H1 (cell line): ENCODE measurements at regions not wholly inside any gene's neighbourhood (a gene's known extent, or its start where the extent isn't known, plus 50 kb on each side); places are given as distances from the start of the nearest gene placed in this dataset.

Source experiments
- CTCF ChIA-PET: fragments of 300-600 bp; sonication (Branson Sonifier 250); formaldehyde crosslinking; loops from one replicate; lab custom pipeline; 2021; ENCODE audit not compliant: partially characterized antibody; lab: Charles Lee
- POLR2A ChIA-PET: fragments of 300-600 bp; sonication (Branson Sonifier 250); formaldehyde crosslinking; loops from one replicate; lab custom pipeline; 2021; ENCODE audit warnings: inconsistent platforms; ENCODE audit not compliant: partially characterized antibody; lab: Charles Lee
- DNase-seq, 2 experiments: peaks; one replicate each; pipeline versions ENCODE4 v3.0.0 to v3.0.0-alpha.2; 2010 to 2022; ENCODE audit warnings: low spot score in 2 of 2, low read depth in 1 of 2, mixed read lengths in 1 of 2
- FAIRE-seq: peaks from 2 replicates; lab custom pipeline; 2011; peaks lifted over from hg19 to GRCh38; lab: Jason Lieb, UNC
- H2AFZ ChIP-seq: 2 replicates; pipeline ENCODE4 v1.8.1; 2012; ENCODE audit warnings: low read length, inconsistent platforms
- H2AK5ac ChIP-seq: 2 replicates; pipeline ENCODE4 v1.6.1; 2013; ENCODE audit warnings: low read depth, low read length
- H2BK120ac ChIP-seq: replicated peaks from 2 replicates; pipeline ENCODE3; 2013; ENCODE audit warnings: low read depth, low read length, inconsistent platforms
- H2BK12ac ChIP-seq: 2 replicates; pipeline ENCODE4 v1.6.1; 2013; ENCODE audit warnings: low read depth, low read length
- H2BK15ac ChIP-seq: 2 replicates; pipeline ENCODE4 v1.6.1; 2013; ENCODE audit warnings: low read length
- H2BK20ac ChIP-seq: 2 replicates; pipeline ENCODE4 v1.6.1; 2013; ENCODE audit warnings: low read length
- H2BK5ac ChIP-seq: 2 replicates; pipeline ENCODE4 v1.6.1; 2013; ENCODE audit warnings: low read depth, low read length
- H3K14ac ChIP-seq: 2 replicates; pipeline ENCODE4 v1.6.1; 2013; ENCODE audit warnings: inconsistent platforms; ENCODE audit not compliant: insufficient read length
- H3K18ac ChIP-seq: 2 replicates; pipeline ENCODE4 v1.6.1; 2013; ENCODE audit warnings: low read length; ENCODE audit errors: extremely low read depth
- H3K23ac ChIP-seq: 2 replicates; pipeline ENCODE4 v1.6.1; 2013; ENCODE audit warnings: inconsistent platforms; ENCODE audit not compliant: insufficient read length
- H3K23me2 ChIP-seq: 2 replicates; pipeline ENCODE4 v1.6.1; 2013; ENCODE audit warnings: low read depth, low read length
- H3K27ac ChIP-seq: 2 replicates; pipeline ENCODE4 v1.6.1; 2011; ENCODE audit warnings: low read depth, low read length, inconsistent platforms
- H3K27me3 ChIP-seq, 4 experiments: replicated peaks in 1 of 4; 1 replicate in 1 of 4; 2 replicates in 3 of 4; pipeline versions ENCODE4 v1.6.1 to v1.8.1; 2011 to 2013; ENCODE audit warnings: low read length in 3 of 4, mild to moderate bottlenecking in 3 of 4, inconsistent platforms in 2 of 4, mixed read lengths in 2 of 4, moderate library complexity in 1 of 4; ENCODE audit not compliant: control insufficient read depth in 3 of 4, insufficient read depth in 3 of 4; ENCODE audit errors: extremely low read depth in 1 of 4
- H3K36me3 ChIP-seq, 4 experiments: 2 replicates each; pipeline versions ENCODE4 v1.6.1 to v1.8.1; 2011 to 2013; ENCODE audit warnings: mild to moderate bottlenecking in 4 of 4, low read length in 3 of 4, moderate library complexity in 2 of 4, control low read depth in 1 of 4, inconsistent platforms in 1 of 4; ENCODE audit not compliant: insufficient read depth in 4 of 4, control insufficient read depth in 2 of 4
- H3K4ac ChIP-seq: replicated peaks from 2 replicates; pipeline ENCODE3; 2013; ENCODE audit warnings: low read length, low read depth, mixed read lengths, inconsistent platforms; ENCODE audit not compliant: insufficient read length
- H3K4me1 ChIP-seq, 4 experiments: replicated peaks in 1 of 4; 1 replicate in 1 of 4; 2 replicates in 3 of 4; pipeline versions ENCODE4 v1.6.1 to v1.8.1; 2011 to 2013; ENCODE audit warnings: low read length in 3 of 4, inconsistent platforms in 2 of 4, mixed read lengths in 1 of 4; ENCODE audit not compliant: insufficient read depth in 4 of 4, control insufficient read depth in 3 of 4
- H3K4me2 ChIP-seq, 2 experiments: 2 replicates each; pipeline versions ENCODE4 v1.6.1 to v1.8.1; 2011 to 2013; ENCODE audit warnings: low read depth in 2 of 2, low read length in 2 of 2, control low read depth in 1 of 2, inconsistent platforms in 1 of 2, mild to moderate bottlenecking in 1 of 2; ENCODE audit not compliant: insufficient read depth in 1 of 2
- H3K4me3 ChIP-seq, 4 experiments: fragments of 200-600, 300-600 bp in 1 of 4; sonication (generic), shearing (Covaris generic), sonication (Bioruptor Twin) in 1 of 4; 2 replicates each; pipeline versions ENCODE4 v1.5.1 to v1.8.1; 2011 to 2016; ENCODE audit warnings: low read length in 4 of 4, low read depth in 3 of 4, control low read depth in 2 of 4, inconsistent platforms in 2 of 4, mild to moderate bottlenecking in 2 of 4, mixed read lengths in 1 of 4, moderate library complexity in 1 of 4; ENCODE audit not compliant: insufficient read depth in 2 of 4; ENCODE audit errors: extremely low read depth in 1 of 4
- H3K56ac ChIP-seq: replicated peaks from 2 replicates; pipeline ENCODE3; 2013; ENCODE audit warnings: low read depth, mild to moderate bottlenecking, mixed read lengths, low read length, inconsistent platforms; ENCODE audit not compliant: insufficient read length
- H3K79me1 ChIP-seq: 2 replicates; pipeline ENCODE4 v1.6.1; 2013; ENCODE audit warnings: low read depth, low read length, control low read depth
- H3K79me2 ChIP-seq, 2 experiments: 2 replicates each; pipeline versions ENCODE4 v1.6.1 to v1.8.1; 2012 to 2013; ENCODE audit warnings: low read length in 2 of 2, mild to moderate bottlenecking in 2 of 2, inconsistent platforms in 1 of 2; ENCODE audit not compliant: insufficient read depth in 2 of 2, control insufficient read depth in 1 of 2
- H3K9ac ChIP-seq, 4 experiments: replicated peaks in 1 of 4; 1 replicate in 1 of 4; 2 replicates in 3 of 4; pipeline versions ENCODE4 v1.6.1 to v1.8.1; 2011 to 2013; ENCODE audit warnings: low read depth in 3 of 4, low read length in 3 of 4, control low read depth in 2 of 4, mild to moderate bottlenecking in 2 of 4, moderate library complexity in 2 of 4, inconsistent platforms in 1 of 4; ENCODE audit errors: extremely low read depth in 1 of 4
- H3K9me3 ChIP-seq, 2 experiments: 2 replicates each; pipeline versions ENCODE4 v1.6.1 to v1.8.1; 2012 to 2013; ENCODE audit warnings: mild to moderate bottlenecking in 2 of 2, moderate library complexity in 2 of 2, control low read depth in 1 of 2, inconsistent platforms in 1 of 2, low read depth in 1 of 2, low read length in 1 of 2, mixed read lengths in 1 of 2; ENCODE audit not compliant: insufficient read depth in 2 of 2
- H4K20me1 ChIP-seq, 2 experiments: replicated peaks in 1 of 2; 2 replicates each; pipeline versions ENCODE3 to v1.8.1; 2011 to 2013; ENCODE audit warnings: inconsistent platforms in 2 of 2, low read length in 2 of 2, mild to moderate bottlenecking in 1 of 2; ENCODE audit not compliant: insufficient read depth in 2 of 2, control insufficient read depth in 1 of 2
- H4K5ac ChIP-seq: 2 replicates; pipeline ENCODE4 v1.6.1; 2013; ENCODE audit warnings: low read length, low read depth, mixed read lengths, inconsistent platforms; ENCODE audit not compliant: insufficient read length
- H4K8ac ChIP-seq: 2 replicates; pipeline ENCODE4 v1.8.0; 2013; ENCODE audit warnings: mild to moderate bottlenecking, moderate library complexity, low read length, inconsistent platforms; ENCODE audit not compliant: insufficient read depth; ENCODE audit errors: extremely low read depth
- H4K91ac ChIP-seq: replicated peaks from 2 replicates; pipeline ENCODE3; 2013; ENCODE audit warnings: low read length, mixed read lengths, inconsistent platforms; ENCODE audit not compliant: insufficient read length
- CEBPB ChIP-seq: IDR thresholded peaks from 2 replicates; pipeline ENCODE4 v1.6.1; 2012; ENCODE audit warnings: low read depth, low read length
- FOSL1 ChIP-seq: IDR thresholded peaks from 2 replicates; pipeline ENCODE4 v1.6.1; 2011; ENCODE audit warnings: mild to moderate bottlenecking, low read depth, low read length, moderate library complexity; ENCODE audit not compliant: insufficient read depth
- KDM4A ChIP-seq: IDR thresholded peaks from one replicate; pipeline ENCODE4 v1.7.1; 2012; ENCODE audit warnings: low read depth, mild to moderate bottlenecking, moderate library complexity, low read length, inconsistent platforms; ENCODE audit not compliant: severe bottlenecking
- NANOG ChIP-seq: IDR thresholded peaks from 2 replicates; pipeline ENCODE4 v1.6.1; 2011; ENCODE audit warnings: low read length, low read depth, mild to moderate bottlenecking, inconsistent platforms; ENCODE audit not compliant: insufficient read depth, poor library complexity, severe bottlenecking
- RXRA ChIP-seq: IDR thresholded peaks from 2 replicates; pipeline ENCODE4 v1.6.1; 2011; ENCODE audit warnings: low read depth, mild to moderate bottlenecking, low read length, moderate library complexity; ENCODE audit not compliant: insufficient read depth
- SRF ChIP-seq: IDR thresholded peaks from 2 replicates; pipeline ENCODE4 v1.6.1; 2011; ENCODE audit warnings: mild to moderate bottlenecking, low read depth, low read length, moderate library complexity
- SUZ12 ChIP-seq: fragments of 200-600 bp; sonication (generic); IDR thresholded peaks from 2 replicates; pipeline ENCODE4 v1.6.1; 2012; ENCODE audit warnings: mild to moderate bottlenecking, inconsistent platforms, low read length, moderate library complexity, mixed read lengths
- TEAD4 ChIP-seq: IDR thresholded peaks from 2 replicates; pipeline ENCODE4 v1.6.1; 2012; ENCODE audit warnings: low read depth, low read length, inconsistent platforms, mixed read lengths
- WGBS, 2 experiments: shearing (Covaris generic) in 1 of 2; methylation state at CpG; one replicate each; pipeline versions ENCODE4 v1.1.6 to v1.1.7; 2013 to 2015; ENCODE audit warnings: low lambda C conversion rate in 2 of 2, mixed read lengths in 2 of 2, inconsistent platforms in 1 of 2, low coverage in 1 of 2, missing lambda C conversion rate in 1 of 2; ENCODE audit not compliant: insufficient replicate concordance in 2 of 2, insufficient coverage in 1 of 2, insufficient read length in 1 of 2; ENCODE audit errors: extremely low coverage in 1 of 2, missing lambda C conversion rate in 1 of 2; 5-methylcytosine and 5-hydroxymethylcytosine counted together

DNA sequence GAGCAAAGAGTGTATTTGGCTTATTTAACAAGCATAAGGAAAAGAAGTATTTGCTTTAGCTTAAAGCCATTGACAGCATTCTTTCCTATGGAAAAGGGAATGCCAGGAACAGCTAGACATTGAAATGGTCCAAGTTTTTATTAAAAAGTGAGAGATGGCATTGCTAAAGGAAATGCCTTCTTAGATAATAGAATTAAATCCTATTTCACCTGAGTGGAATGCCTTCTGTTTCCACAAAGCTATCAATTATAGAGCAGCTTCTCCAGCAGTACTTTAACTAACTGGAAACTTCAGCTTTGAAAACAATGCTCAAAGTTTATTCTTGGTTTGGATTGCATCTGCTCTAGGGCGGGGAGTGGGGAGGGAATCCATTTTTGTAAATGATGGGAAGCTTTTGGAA is 85.1 kb upstream of the CNKSR3 start:
- Histone ChIP-seq H3K4me3 (no peak overlapping the region), H3K4me2 (peak overlapping the region in 1 of 2 experiments; percentile 35; a peak in 1 of 4 replicates), H3K56ac (no peak overlapping the region), H4K20me1 (no peaks in the 10 kb centered on the region), H2AK5ac (no peak overlapping the region), H3K79me2 (no peaks in the 10 kb centered on the region), H2BK20ac (no peak overlapping the region), H3K36me3 (no peaks in the 10 kb centered on the region), H3K23ac (no peak overlapping the region), H3K23me2 (no peaks in the 10 kb centered on the region), H3K79me1 (no peaks in the 10 kb centered on the region), H2BK15ac (no peak overlapping the region), H4K91ac (no peak overlapping the region), H2AFZ (no peak overlapping the region), H3K14ac (no peak overlapping the region), H4K5ac (no peak overlapping the region), H3K9me3 (no peaks in the 10 kb centered on the region), H2BK120ac (no peak overlapping the region), H3K18ac (no peak overlapping the region), H4K8ac (no peak overlapping the region), H3K27me3 (no peaks in the 10 kb centered on the region), H3K27ac (no peak overlapping the region), H3K9ac (no peak overlapping the region), H3K4ac (no peak overlapping the region), H2BK12ac (no peak overlapping the region), H2BK5ac (no peak overlapping the region), H3K4me1 (peaks cover 0 to 12% (median 6%) of the 10 kb centered on the region in 4 experiments; a peak in 4 of 7 replicates)
- DNase-seq, result no peak
- ChIA-PET POLR2A (interaction anchor here (0.6 kb wide), 1 partner anchor 140 kb away, joined by 3 read pairs; no protein-coding TSS in a partner anchor), CTCF (interaction anchor here (1.1 to 2.0 kb wide), 4 partner anchors 10 to 98 kb away, joined by 3 to 6 read pairs (median 4); no protein-coding TSS in a partner anchor)
- FAIRE-seq, result no peak
- WGBS, 2 experiments, result 88% methylated on average over 1 of the region's 1 CpG; no CpG with 5 or more reads in 1 of the 2 experiments
- no peak for TF ChIP-seq SRF
- no peak for TF ChIP-seq TEAD4
- TF ChIP-seq NANOG, result no peak
- TF ChIP-seq RXRA, result no peak
- TF ChIP-seq CEBPB, result no peak
- no peak for TF ChIP-seq SUZ12
- no peak for TF ChIP-seq KDM4A
- no peak for TF ChIP-seq FOSL1
